ENCODE measurements at regions not wholly inside any gene's neighbourhood (a gene's known extent, or its start where the extent isn't known, plus 50 kb on each side); places are given as distances from the start of the nearest gene placed in this dataset.

- Mint-ChIP-seq H3K36me3 (ENCODE audit: low read depth) (no peaks in the 10 kb centered on the region), H3K27ac (no peak overlapping the region), H3K27me3 (ENCODE audit: insufficient read depth, low read depth, poor library complexity) (peaks cover 4% of the 10 kb centered on the region), H3K4me3 (no peak overlapping the region), H3K9me3 (no peaks in the 10 kb centered on the region; the same call in 2 of the 3 replicates), H3K4me1 (peaks cover 17% of the 10 kb centered on the region)
- H4K20me1 ChIP-seq (replicated peaks; ENCODE audit: insufficient read depth), result no peaks in the 10 kb centered on the region
- H3K27ac ChIP-seq (ENCODE audit: low read depth), result no peak overlapping the region
- H3K4me1 ChIP-seq (ENCODE audit: insufficient read depth), result peaks cover 14% of the 10 kb centered on the region
- no peaks in the 10 kb centered on the region for H3F3A ChIP-seq (replicated peaks; ENCODE audit: low read depth)
- H3K4me2 ChIP-seq, result no peak overlapping the region
- H3K27me3 ChIP-seq (ENCODE audit: insufficient read depth), result no peaks in the 10 kb centered on the region
- no peaks in the 10 kb centered on the region for H3K79me2 ChIP-seq (replicated peaks; ENCODE audit: insufficient read depth)
- H3K9me2 ChIP-seq (ENCODE audit: insufficient read depth), result peaks cover 11% of the 10 kb centered on the region; the same call in 1 of the 2 replicates
- no peak for TF ChIP-seq EZH2 (IDR thresholded peaks at IDR 0.05; ENCODE audit: low read depth, unreplicated experiment)
- no peak for TF ChIP-seq POLR2AphosphoS5 (IDR thresholded peaks at IDR 0.05; ENCODE audit: low read depth)
- TF ChIP-seq, protein P1, sequence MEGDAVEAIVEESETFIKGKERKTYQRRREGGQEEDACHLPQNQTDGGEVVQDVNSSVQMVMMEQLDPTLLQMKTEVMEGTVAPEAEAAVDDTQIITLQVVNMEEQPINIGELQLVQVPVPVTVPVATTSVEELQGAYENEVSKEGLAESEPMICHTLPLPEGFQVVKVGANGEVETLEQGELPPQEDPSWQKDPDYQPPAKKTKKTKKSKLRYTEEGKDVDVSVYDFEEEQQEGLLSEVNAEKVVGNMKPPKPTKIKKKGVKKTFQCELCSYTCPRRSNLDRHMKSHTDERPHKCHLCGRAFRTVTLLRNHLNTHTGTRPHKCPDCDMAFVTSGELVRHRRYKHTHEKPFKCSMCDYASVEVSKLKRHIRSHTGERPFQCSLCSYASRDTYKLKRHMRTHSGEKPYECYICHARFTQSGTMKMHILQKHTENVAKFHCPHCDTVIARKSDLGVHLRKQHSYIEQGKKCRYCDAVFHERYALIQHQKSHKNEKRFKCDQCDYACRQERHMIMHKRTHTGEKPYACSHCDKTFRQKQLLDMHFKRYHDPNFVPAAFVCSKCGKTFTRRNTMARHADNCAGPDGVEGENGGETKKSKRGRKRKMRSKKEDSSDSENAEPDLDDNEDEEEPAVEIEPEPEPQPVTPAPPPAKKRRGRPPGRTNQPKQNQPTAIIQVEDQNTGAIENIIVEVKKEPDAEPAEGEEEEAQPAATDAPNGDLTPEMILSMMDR (conservative IDR thresholded peaks at IDR 0.05; ENCODE audit: low read depth in 2 of 2), result no peak
- TF ChIP-seq, protein P2, sequence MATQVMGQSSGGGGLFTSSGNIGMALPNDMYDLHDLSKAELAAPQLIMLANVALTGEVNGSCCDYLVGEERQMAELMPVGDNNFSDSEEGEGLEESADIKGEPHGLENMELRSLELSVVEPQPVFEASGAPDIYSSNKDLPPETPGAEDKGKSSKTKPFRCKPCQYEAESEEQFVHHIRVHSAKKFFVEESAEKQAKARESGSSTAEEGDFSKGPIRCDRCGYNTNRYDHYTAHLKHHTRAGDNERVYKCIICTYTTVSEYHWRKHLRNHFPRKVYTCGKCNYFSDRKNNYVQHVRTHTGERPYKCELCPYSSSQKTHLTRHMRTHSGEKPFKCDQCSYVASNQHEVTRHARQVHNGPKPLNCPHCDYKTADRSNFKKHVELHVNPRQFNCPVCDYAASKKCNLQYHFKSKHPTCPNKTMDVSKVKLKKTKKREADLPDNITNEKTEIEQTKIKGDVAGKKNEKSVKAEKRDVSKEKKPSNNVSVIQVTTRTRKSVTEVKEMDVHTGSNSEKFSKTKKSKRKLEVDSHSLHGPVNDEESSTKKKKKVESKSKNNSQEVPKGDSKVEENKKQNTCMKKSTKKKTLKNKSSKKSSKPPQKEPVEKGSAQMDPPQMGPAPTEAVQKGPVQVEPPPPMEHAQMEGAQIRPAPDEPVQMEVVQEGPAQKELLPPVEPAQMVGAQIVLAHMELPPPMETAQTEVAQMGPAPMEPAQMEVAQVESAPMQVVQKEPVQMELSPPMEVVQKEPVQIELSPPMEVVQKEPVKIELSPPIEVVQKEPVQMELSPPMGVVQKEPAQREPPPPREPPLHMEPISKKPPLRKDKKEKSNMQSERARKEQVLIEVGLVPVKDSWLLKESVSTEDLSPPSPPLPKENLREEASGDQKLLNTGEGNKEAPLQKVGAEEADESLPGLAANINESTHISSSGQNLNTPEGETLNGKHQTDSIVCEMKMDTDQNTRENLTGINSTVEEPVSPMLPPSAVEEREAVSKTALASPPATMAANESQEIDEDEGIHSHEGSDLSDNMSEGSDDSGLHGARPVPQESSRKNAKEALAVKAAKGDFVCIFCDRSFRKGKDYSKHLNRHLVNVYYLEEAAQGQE (IDR thresholded peaks at IDR 0.05; ENCODE audit: unreplicated experiment), result no peak
- TF ChIP-seq, protein P3, sequence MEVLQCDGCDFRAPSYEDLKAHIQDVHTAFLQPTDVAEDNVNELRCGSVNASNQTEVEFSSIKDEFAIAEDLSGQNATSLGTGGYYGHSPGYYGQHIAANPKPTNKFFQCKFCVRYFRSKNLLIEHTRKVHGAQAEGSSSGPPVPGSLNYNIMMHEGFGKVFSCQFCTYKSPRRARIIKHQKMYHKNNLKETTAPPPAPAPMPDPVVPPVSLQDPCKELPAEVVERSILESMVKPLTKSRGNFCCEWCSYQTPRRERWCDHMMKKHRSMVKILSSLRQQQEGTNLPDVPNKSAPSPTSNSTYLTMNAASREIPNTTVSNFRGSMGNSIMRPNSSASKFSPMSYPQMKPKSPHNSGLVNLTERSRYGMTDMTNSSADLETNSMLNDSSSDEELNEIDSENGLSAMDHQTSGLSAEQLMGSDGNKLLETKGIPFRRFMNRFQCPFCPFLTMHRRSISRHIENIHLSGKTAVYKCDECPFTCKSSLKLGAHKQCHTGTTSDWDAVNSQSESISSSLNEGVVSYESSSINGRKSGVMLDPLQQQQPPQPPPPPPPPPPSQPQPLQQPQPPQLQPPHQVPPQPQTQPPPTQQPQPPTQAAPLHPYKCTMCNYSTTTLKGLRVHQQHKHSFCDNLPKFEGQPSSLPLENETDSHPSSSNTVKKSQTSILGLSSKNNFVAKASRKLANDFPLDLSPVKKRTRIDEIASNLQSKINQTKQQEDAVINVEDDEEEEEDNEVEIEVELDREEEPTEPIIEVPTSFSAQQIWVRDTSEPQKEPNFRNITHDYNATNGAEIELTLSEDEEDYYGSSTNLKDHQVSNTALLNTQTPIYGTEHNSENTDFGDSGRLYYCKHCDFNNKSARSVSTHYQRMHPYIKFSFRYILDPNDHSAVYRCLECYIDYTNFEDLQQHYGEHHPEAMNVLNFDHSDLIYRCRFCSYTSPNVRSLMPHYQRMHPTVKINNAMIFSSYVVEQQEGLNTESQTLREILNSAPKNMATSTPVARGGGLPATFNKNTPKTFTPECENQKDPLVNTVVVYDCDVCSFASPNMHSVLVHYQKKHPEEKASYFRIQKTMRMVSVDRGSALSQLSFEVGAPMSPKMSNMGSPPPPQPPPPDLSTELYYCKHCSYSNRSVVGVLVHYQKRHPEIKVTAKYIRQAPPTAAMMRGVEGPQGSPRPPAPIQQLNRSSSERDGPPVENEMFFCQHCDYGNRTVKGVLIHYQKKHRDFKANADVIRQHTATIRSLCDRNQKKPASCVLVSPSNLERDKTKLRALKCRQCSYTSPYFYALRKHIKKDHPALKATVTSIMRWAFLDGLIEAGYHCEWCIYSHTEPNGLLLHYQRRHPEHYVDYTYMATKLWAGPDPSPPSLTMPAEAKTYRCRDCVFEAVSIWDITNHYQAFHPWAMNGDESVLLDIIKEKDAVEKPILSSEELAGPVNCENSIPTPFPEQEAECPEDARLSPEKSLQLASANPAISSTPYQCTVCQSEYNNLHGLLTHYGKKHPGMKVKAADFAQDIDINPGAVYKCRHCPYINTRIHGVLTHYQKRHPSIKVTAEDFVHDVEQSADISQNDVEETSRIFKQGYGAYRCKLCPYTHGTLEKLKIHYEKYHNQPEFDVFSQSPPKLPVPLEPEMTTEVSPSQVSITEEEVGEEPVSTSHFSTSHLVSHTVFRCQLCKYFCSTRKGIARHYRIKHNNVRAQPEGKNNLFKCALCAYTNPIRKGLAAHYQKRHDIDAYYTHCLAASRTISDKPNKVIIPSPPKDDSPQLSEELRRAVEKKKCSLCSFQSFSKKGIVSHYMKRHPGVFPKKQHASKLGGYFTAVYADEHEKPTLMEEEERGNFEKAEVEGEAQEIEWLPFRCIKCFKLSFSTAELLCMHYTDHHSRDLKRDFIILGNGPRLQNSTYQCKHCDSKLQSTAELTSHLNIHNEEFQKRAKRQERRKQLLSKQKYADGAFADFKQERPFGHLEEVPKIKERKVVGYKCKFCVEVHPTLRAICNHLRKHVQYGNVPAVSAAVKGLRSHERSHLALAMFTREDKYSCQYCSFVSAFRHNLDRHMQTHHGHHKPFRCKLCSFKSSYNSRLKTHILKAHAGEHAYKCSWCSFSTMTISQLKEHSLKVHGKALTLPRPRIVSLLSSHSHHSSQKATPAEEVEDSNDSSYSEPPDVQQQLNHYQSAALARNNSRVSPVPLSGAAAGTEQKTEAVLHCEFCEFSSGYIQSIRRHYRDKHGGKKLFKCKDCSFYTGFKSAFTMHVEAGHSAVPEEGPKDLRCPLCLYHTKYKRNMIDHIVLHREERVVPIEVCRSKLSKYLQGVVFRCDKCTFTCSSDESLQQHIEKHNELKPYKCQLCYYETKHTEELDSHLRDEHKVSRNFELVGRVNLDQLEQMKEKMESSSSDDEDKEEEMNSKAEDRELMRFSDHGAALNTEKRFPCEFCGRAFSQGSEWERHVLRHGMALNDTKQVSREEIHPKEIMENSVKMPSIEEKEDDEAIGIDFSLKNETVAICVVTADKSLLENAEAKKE (CRISPR knock-in tag; IDR thresholded peaks at IDR 0.05), result no peak
- TF ChIP-seq JUNB (IDR thresholded peaks at IDR 0.05; ENCODE audit: unreplicated experiment), result no peak
- TF ChIP-seq ZNF114 (CRISPR knock-in tag; IDR thresholded peaks at IDR 0.05), result no peak
- no peak for TF ChIP-seq CREB1 (CRISPR knock-in tag; IDR thresholded peaks at IDR 0.05; ENCODE audit: low read depth)
- no peak for TF ChIP-seq ETS1 (IDR thresholded peaks at IDR 0.05)
- no peak for TF ChIP-seq EZH2phosphoT487 (IDR thresholded peaks at IDR 0.05; ENCODE audit: unreplicated experiment)
- TF ChIP-seq STAT1 (IDR thresholded peaks at IDR 0.05; ENCODE audit: unreplicated experiment), result no peak
- TF ChIP-seq ZNF331 (CRISPR knock-in tag; IDR thresholded peaks at IDR 0.05; ENCODE audit: low read depth), result no peak
- TF ChIP-seq NANOG (IDR thresholded peaks at IDR 0.05; ENCODE audit: borderline replicate concordance), result no peak
- no peak overlapping the region for H3K4me3 ChIP-seq
- ATAC-seq, result no peak
- H3K36me3 ChIP-seq (ENCODE audit: insufficient read depth), result no peaks in the 10 kb centered on the region
- DNase-seq (ENCODE audit: low spot score), result no peak
- no peak overlapping the region for H2AFZ ChIP-seq
Observed at GRCh38 chr4:42331914-42332368, 65.3 kb upstream of the SHISA3 start.

Data from GM23338 (cell line).